ENCODE measurements at regions not wholly inside any gene's neighbourhood (a gene's known extent, or its start where the extent isn't known, plus 50 kb on each side); places are given as distances from the start of the nearest gene placed in this dataset.

GRCh38 chr5:2166306-2166978 is 283.7 kb upstream of the IRX4 start:
- Histone ChIP-seq H3K36me3 (ENCODE audit: control insufficient read depth, insufficient read depth, low read length) (no peaks in the 10 kb centered on the region), H3K4me1 (ENCODE audit: control insufficient read depth, insufficient read depth, low read length) (no peaks in the 10 kb centered on the region), H3K4me3 (ENCODE audit: low read length) (no peak overlapping the region), H3K9ac (ENCODE audit: low read length) (no peak overlapping the region), H3K27ac (ENCODE audit: low read depth, low read length) (no peak overlapping the region), H3K27me3 (ENCODE audit: control insufficient read depth, insufficient read depth, low read length) (no peaks in the 10 kb centered on the region)

GRCh38 chr5:2165615-2166305 is 283.0 kb upstream of the IRX4 start:
- Histone ChIP-seq H3K4me1 (ENCODE audit: control insufficient read depth, insufficient read depth, low read length) (no peaks in the 10 kb centered on the region), H3K27me3 (ENCODE audit: control insufficient read depth, insufficient read depth, low read length) (no peaks in the 10 kb centered on the region), H3K9ac (ENCODE audit: low read length) (no peak overlapping the region), H3K27ac (ENCODE audit: low read depth, low read length) (no peak overlapping the region), H3K4me3 (ENCODE audit: low read length) (no peak overlapping the region), H3K36me3 (ENCODE audit: control insufficient read depth, insufficient read depth, low read length) (no peaks in the 10 kb centered on the region)

- Histone ChIP-seq H3K27me3 (ENCODE audit: control insufficient read depth, insufficient read depth, low read length) (no peaks in the 10 kb centered on the region), H3K4me3 (ENCODE audit: low read length) (no peak overlapping the region), H3K27ac (ENCODE audit: low read depth, low read length) (no peak overlapping the region), H3K9ac (ENCODE audit: low read length) (no peak overlapping the region), H3K4me1 (ENCODE audit: control insufficient read depth, insufficient read depth, low read length) (no peaks in the 10 kb centered on the region), H3K36me3 (ENCODE audit: control insufficient read depth, insufficient read depth, low read length) (no peaks in the 10 kb centered on the region)
Measured at GRCh38 chr5:2165203-2165602, 282.5 kb upstream of the IRX4 start.

GRCh38 chr5:2164586-2164985 is 281.9 kb upstream of the IRX4 start:
- Histone ChIP-seq H3K4me3 (ENCODE audit: low read length) (no peak overlapping the region), H3K4me1 (ENCODE audit: control insufficient read depth, insufficient read depth, low read length) (no peaks in the 10 kb centered on the region), H3K27ac (ENCODE audit: low read depth, low read length) (no peak overlapping the region), H3K27me3 (ENCODE audit: control insufficient read depth, insufficient read depth, low read length) (no peaks in the 10 kb centered on the region), H3K9ac (ENCODE audit: low read length) (no peak overlapping the region), H3K36me3 (ENCODE audit: control insufficient read depth, insufficient read depth, low read length) (no peaks in the 10 kb centered on the region)

- Histone ChIP-seq H3K9ac (ENCODE audit: low read length) (no peak overlapping the region), H3K27ac (ENCODE audit: low read depth, low read length) (no peak overlapping the region), H3K27me3 (ENCODE audit: control insufficient read depth, insufficient read depth, low read length) (no peaks in the 10 kb centered on the region), H3K4me1 (ENCODE audit: control insufficient read depth, insufficient read depth, low read length) (no peaks in the 10 kb centered on the region), H3K36me3 (ENCODE audit: control insufficient read depth, insufficient read depth, low read length) (no peaks in the 10 kb centered on the region), H3K4me3 (ENCODE audit: low read length) (no peak overlapping the region)
Measured at GRCh38 chr5:2163940-2164490, 281.3 kb upstream of the IRX4 start.

- no peak overlapping the region for H3K9ac ChIP-seq (ENCODE audit: low read length)
- no peak overlapping the region for H3K27ac ChIP-seq (ENCODE audit: low read depth, low read length)
- no peaks in the 10 kb centered on the region for H3K4me1 ChIP-seq (ENCODE audit: control insufficient read depth, insufficient read depth, low read length)
- no peaks in the 10 kb centered on the region for H3K27me3 ChIP-seq (ENCODE audit: control insufficient read depth, insufficient read depth, low read length)
- no peak overlapping the region for H3K4me3 ChIP-seq (ENCODE audit: low read length)
- H3K36me3 ChIP-seq (ENCODE audit: control insufficient read depth, insufficient read depth, low read length): no peaks in the 10 kb centered on the region
Measured at GRCh38 chr5:2163060-2163856, 280.5 kb upstream of the IRX4 start.

- Histone ChIP-seq H3K4me1 (ENCODE audit: control insufficient read depth, insufficient read depth, low read length) (no peaks in the 10 kb centered on the region), H3K9ac (ENCODE audit: low read length) (no peak overlapping the region), H3K4me3 (ENCODE audit: low read length) (no peak overlapping the region), H3K27ac (ENCODE audit: low read depth, low read length) (no peak overlapping the region), H3K36me3 (ENCODE audit: control insufficient read depth, insufficient read depth, low read length) (no peaks in the 10 kb centered on the region), H3K27me3 (ENCODE audit: control insufficient read depth, insufficient read depth, low read length) (no peaks in the 10 kb centered on the region)
Measured at GRCh38 chr5:2160811-2161210, 278.1 kb upstream of the IRX4 start.

- H3K9ac ChIP-seq (ENCODE audit: low read length): no peak overlapping the region
- no peaks in the 10 kb centered on the region for H3K36me3 ChIP-seq (ENCODE audit: control insufficient read depth, insufficient read depth, low read length)
- H3K4me3 ChIP-seq (ENCODE audit: low read length): no peak overlapping the region
- H3K27ac ChIP-seq (ENCODE audit: low read depth, low read length): no peak overlapping the region
- H3K4me1 ChIP-seq (ENCODE audit: control insufficient read depth, insufficient read depth, low read length): no peaks in the 10 kb centered on the region
- H3K27me3 ChIP-seq (ENCODE audit: control insufficient read depth, insufficient read depth, low read length): no peaks in the 10 kb centered on the region
Measured at GRCh38 chr5:2158767-2159166, 276.0 kb upstream of the IRX4 start.

GRCh38 chr5:2158109-2158508 is 275.4 kb upstream of the IRX4 start:
- H3K36me3 ChIP-seq (ENCODE audit: control insufficient read depth, insufficient read depth, low read length): no peaks in the 10 kb centered on the region
- H3K4me1 ChIP-seq (ENCODE audit: control insufficient read depth, insufficient read depth, low read length): no peaks in the 10 kb centered on the region
- no peak overlapping the region for H3K27ac ChIP-seq (ENCODE audit: low read depth, low read length)
- no peak overlapping the region for H3K9ac ChIP-seq (ENCODE audit: low read length)
- no peak overlapping the region for H3K4me3 ChIP-seq (ENCODE audit: low read length)
- no peaks in the 10 kb centered on the region for H3K27me3 ChIP-seq (ENCODE audit: control insufficient read depth, insufficient read depth, low read length)

- H3K9ac ChIP-seq (ENCODE audit: low read length): no peak overlapping the region
- no peak overlapping the region for H3K27ac ChIP-seq (ENCODE audit: low read depth, low read length)
- no peaks in the 10 kb centered on the region for H3K27me3 ChIP-seq (ENCODE audit: control insufficient read depth, insufficient read depth, low read length)
- no peaks in the 10 kb centered on the region for H3K4me1 ChIP-seq (ENCODE audit: control insufficient read depth, insufficient read depth, low read length)
- H3K36me3 ChIP-seq (ENCODE audit: control insufficient read depth, insufficient read depth, low read length): no peaks in the 10 kb centered on the region
- H3K4me3 ChIP-seq (ENCODE audit: low read length): no peak overlapping the region
Measured at GRCh38 chr5:2157372-2157771, 274.6 kb upstream of the IRX4 start.

GRCh38 chr5:2156358-2157059 is 273.8 kb upstream of the IRX4 start:
- no peak overlapping the region for H3K4me3 ChIP-seq (ENCODE audit: low read length)
- H3K27ac ChIP-seq (ENCODE audit: low read depth, low read length): no peak overlapping the region
- H3K27me3 ChIP-seq (ENCODE audit: control insufficient read depth, insufficient read depth, low read length): no peaks in the 10 kb centered on the region
- H3K4me1 ChIP-seq (ENCODE audit: control insufficient read depth, insufficient read depth, low read length): no peaks in the 10 kb centered on the region
- no peaks in the 10 kb centered on the region for H3K36me3 ChIP-seq (ENCODE audit: control insufficient read depth, insufficient read depth, low read length)
- H3K9ac ChIP-seq (ENCODE audit: low read length): no peak overlapping the region

- H3K27ac ChIP-seq (ENCODE audit: low read depth, low read length): no peak overlapping the region
- H3K4me1 ChIP-seq (ENCODE audit: control insufficient read depth, insufficient read depth, low read length): no peaks in the 10 kb centered on the region
- no peaks in the 10 kb centered on the region for H3K27me3 ChIP-seq (ENCODE audit: control insufficient read depth, insufficient read depth, low read length)
- no peaks in the 10 kb centered on the region for H3K36me3 ChIP-seq (ENCODE audit: control insufficient read depth, insufficient read depth, low read length)
- H3K4me3 ChIP-seq (ENCODE audit: low read length): no peak overlapping the region
- no peak overlapping the region for H3K9ac ChIP-seq (ENCODE audit: low read length)
Measured at GRCh38 chr5:2155556-2155955, 272.8 kb upstream of the IRX4 start.
